ENCODE measurements at regions not wholly inside any gene's neighbourhood (a gene's known extent, or its start where the extent isn't known, plus 50 kb on each side); places are given as distances from the start of the nearest gene placed in this dataset.

DNA sequence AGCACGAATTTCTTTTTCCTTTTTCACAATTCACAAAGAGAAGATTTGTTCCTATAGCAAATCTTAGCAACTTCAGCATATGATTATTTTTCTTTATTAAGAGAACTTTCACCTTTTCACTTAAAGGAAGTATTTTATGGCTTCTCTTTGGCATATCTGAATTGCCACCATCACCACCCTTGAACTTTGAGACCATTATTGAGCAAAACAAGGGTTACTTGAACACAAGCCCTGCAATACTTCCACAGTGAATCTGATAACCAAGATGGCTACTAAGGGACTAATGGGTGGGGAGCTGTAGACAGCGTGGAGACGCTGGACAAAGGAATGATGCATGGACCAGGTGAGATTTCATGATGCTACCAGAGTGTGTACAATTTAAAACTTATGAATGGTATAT is 815.0 kb downstream of the LRRIQ3 start:
- DNase-seq = no peak
- H3K36me3 ChIP-seq = no peaks in the 10 kb centered on the region
- H3K9me3 ChIP-seq = no peaks in the 10 kb centered on the region
- TF ChIP-seq, protein P1, sequence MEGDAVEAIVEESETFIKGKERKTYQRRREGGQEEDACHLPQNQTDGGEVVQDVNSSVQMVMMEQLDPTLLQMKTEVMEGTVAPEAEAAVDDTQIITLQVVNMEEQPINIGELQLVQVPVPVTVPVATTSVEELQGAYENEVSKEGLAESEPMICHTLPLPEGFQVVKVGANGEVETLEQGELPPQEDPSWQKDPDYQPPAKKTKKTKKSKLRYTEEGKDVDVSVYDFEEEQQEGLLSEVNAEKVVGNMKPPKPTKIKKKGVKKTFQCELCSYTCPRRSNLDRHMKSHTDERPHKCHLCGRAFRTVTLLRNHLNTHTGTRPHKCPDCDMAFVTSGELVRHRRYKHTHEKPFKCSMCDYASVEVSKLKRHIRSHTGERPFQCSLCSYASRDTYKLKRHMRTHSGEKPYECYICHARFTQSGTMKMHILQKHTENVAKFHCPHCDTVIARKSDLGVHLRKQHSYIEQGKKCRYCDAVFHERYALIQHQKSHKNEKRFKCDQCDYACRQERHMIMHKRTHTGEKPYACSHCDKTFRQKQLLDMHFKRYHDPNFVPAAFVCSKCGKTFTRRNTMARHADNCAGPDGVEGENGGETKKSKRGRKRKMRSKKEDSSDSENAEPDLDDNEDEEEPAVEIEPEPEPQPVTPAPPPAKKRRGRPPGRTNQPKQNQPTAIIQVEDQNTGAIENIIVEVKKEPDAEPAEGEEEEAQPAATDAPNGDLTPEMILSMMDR (IDR thresholded peaks at IDR 0.05; ENCODE audit: low read depth, low read length) = no peak
- no peak overlapping the region for H3K4me3 ChIP-seq (ENCODE audit: low read depth, low read length)
- H3K4me1 ChIP-seq = no peaks in the 10 kb centered on the region
- no peaks in the 10 kb centered on the region for H3K27me3 ChIP-seq

DNA sequence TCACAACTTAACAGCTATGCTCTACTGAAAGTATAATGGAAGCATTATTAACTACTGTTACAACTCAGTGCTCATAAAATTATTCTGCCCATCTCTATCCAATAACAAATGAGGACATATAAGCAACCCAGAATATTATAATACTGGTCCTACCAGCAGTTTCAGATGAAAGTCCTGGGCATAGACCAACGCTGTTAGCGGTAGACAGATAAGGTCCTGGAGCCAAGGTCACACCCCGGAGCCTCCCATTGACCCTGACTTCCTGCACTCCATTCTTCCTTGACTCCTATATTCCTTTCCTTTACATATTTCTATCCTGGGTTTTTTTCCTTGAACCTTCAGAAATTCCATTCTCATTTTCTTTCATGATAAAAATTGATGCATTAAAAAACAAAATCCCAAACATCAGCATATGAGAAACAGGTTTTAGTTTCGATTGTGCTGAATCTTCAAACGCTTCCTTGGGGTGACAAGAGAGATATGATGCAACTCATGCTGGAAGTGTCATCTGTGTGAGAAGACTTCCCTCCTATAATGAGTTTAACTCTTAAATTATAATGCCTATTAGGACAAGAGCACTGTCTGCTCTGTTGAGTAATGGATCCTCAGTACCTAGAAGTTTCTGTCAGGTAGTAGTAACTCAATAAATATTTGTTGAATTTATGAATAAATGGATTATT is 831.1 kb downstream of the LRRIQ3 start:
- Histone ChIP-seq H3K4me1 (no peaks in the 10 kb centered on the region), H3K27me3 (no peaks in the 10 kb centered on the region), H3K36me3 (no peaks in the 10 kb centered on the region), H3K4me3 (ENCODE audit: low read depth, low read length) (no peak overlapping the region), H3K9me3 (no peaks in the 10 kb centered on the region)
- DNase-seq = no peak
- TF ChIP-seq, protein P1 (IDR thresholded peaks at IDR 0.05; ENCODE audit: low read depth, low read length) = no peak

DNA sequence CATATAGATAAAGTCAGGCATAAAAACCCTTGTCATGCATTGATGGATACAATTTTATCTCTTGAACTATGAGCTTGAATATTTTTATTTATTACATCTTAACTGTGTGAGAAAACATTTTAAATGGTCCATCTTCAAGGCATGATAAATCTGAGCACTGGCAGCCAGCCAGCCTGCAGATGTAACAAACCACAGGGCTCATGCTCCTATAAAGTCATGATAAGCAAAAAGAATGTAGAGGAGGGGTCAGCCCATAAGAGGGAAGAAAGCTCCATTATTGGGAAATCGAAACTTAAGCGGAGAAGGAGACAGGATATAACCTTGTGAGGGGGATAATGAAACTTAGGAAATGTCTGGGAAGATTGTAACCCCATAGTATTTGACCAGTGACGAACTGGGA is 839.0 kb downstream of the LRRIQ3 start:
- DNase-seq = no peak
- H3K4me1 ChIP-seq = no peaks in the 10 kb centered on the region
- H3K4me3 ChIP-seq (ENCODE audit: low read depth, low read length) = no peak overlapping the region
- no peaks in the 10 kb centered on the region for H3K9me3 ChIP-seq
- no peaks in the 10 kb centered on the region for H3K36me3 ChIP-seq
- no peaks in the 10 kb centered on the region for H3K27me3 ChIP-seq
- TF ChIP-seq, protein P1 (IDR thresholded peaks at IDR 0.05; ENCODE audit: low read depth, low read length) = no peak

DNA sequence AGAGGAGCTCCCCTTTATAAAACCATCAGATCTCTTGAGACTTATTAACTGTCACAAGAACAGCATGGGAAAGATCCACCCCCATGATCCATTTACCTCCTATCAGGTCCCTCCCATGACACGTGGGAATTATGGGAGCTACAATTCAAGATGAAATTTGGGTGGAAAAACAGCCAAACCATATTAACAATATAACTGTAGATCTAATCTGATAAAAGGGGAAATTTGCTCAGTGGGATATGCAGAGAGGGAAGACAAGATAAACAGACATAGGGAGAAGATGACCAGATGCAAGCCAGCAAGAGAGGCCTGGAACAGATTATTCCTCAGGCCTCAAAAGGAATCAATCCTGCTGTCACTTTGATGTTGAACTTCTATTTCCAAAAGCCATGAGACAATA is 841.5 kb downstream of the LRRIQ3 start:
- H3K9me3 ChIP-seq = no peaks in the 10 kb centered on the region
- no peaks in the 10 kb centered on the region for H3K27me3 ChIP-seq
- no peak for DNase-seq
- no peaks in the 10 kb centered on the region for H3K4me1 ChIP-seq
- no peak overlapping the region for H3K4me3 ChIP-seq (ENCODE audit: low read depth, low read length)
- TF ChIP-seq, protein P1 (IDR thresholded peaks at IDR 0.05; ENCODE audit: low read depth, low read length) = no peak
- no peaks in the 10 kb centered on the region for H3K36me3 ChIP-seq

DNA sequence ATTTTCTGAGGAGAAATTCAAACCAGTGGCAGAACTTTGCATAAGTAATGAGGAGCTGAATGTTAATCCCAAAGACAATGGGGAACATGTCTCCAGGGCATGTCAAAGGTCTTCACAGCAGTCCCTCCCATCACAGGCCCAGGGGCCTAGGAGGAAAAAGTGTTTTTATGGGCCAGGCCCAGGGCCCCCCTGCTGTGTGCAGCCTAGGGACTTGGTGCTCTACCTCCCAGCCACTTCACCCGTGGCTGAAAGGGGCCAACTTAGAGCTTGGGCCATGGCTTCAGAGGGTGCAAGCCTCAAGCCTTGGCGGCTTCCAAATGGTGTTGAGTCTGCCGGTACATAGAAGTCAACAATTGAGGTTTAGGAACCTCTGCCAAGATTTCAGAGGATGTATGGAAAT is 854.0 kb downstream of the LRRIQ3 start:
- H3K4me3 ChIP-seq (ENCODE audit: low read depth, low read length) = no peak overlapping the region
- TF ChIP-seq, protein P1 (IDR thresholded peaks at IDR 0.05; ENCODE audit: low read depth, low read length) = no peak
- H3K27me3 ChIP-seq = no peaks in the 10 kb centered on the region
- no peaks in the 10 kb centered on the region for H3K9me3 ChIP-seq
- no peaks in the 10 kb centered on the region for H3K4me1 ChIP-seq
- no peak for DNase-seq
- no peaks in the 10 kb centered on the region for H3K36me3 ChIP-seq

DNA sequence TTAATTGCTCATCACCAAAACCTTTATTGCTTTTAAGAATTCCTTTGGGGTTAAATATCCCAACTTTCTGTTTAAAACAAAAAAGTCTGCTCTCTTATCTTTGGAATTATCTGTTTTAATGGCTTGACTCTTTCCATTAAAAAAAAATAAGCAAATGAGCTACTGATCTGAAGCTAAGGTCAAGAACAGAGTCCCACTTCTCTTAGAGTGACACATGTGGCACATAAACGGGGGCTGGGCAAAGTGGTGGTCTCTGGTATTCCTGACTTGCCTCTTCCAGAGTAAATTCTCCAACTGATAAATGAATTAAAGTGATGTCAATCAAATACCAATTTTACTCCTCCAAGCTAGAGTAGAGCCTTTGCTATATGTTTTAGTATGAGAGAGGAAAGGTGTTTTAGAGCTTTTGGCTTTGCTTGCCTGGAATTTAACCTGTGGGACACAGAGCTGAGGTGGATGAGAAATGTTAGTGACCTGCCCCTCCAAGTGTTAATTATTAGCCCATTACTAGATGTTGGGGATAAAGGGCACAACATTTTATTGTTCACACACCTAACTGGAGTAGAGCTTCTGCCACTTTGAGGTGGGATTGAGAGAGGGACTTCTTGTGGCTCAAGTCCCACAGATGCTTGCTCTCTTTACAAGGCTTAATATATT is 864.0 kb downstream of the LRRIQ3 start:
- TF ChIP-seq, protein P1 (IDR thresholded peaks at IDR 0.05; ENCODE audit: low read depth, low read length) = no peak
- H3K36me3 ChIP-seq = no peaks in the 10 kb centered on the region
- DNase-seq = no peak

More for the DNA sequence above, 864.0 kb downstream of the LRRIQ3 start:
- no peaks in the 10 kb centered on the region for H3K27me3 ChIP-seq
- no peaks in the 10 kb centered on the region for H3K9me3 ChIP-seq
- H3K4me1 ChIP-seq = no peaks in the 10 kb centered on the region
- no peak overlapping the region for H3K4me3 ChIP-seq (ENCODE audit: low read depth, low read length)
